ENCODE measurements at regions not wholly inside any gene's neighbourhood (a gene's known extent, or its start where the extent isn't known, plus 50 kb on each side); places are given as distances from the start of the nearest gene placed in this dataset.
A peak's percentile ranks its signal among the peaks of the same experiment; 100 is the strongest.

DNA sequence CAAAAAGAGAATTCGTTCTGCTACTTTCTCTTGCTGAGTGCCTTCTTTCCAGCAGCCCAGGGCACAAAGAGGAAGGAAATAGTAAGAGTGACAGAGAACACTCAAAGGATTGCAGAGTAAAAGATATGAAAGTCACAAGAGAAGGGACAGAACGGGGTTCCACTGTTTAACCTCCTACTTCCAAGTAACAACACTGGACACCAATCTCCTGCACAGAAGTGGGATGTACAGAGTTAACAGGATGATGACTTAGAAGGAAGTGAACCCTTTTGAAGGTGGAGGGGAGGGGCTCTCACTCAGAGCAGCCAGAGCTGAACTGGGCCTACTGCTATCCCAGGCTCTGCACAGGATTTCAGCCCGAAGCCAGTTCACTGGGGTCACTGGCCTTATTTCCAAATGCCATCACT, 130.1 kb upstream of the PRICKLE2 start:
- DNase-seq (ENCODE audit: low read depth), result peak; percentile 76
- no peak overlapping the region for H3K4me3 ChIP-seq (ENCODE audit: low read depth, low read length)
- TF ChIP-seq CTCF (conservative IDR thresholded peaks at IDR 0.05; ENCODE audit: low read depth, low read length), result no peak

DNA sequence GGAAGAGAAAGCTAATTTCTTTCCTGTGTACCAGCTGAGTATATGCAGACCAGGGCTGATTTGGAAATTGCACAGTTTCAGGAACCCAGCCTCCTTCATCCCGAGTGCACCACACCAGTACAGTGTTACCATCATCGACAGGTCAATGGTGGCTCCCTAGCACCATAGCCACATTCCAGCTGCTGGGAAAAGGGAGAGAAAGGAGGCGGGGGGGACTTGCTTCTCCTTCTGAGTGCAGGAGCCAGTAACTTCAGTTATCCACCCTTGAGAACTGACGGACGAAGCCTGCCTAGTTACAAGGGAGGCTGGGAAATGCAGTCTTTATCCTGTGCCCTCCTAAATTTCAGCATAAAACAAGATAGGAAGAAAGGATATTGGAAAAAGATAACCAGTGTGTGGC, 129.7 kb upstream of the PRICKLE2 start:
- no peak for TF ChIP-seq CTCF (conservative IDR thresholded peaks at IDR 0.05; ENCODE audit: low read depth, low read length)
- no peak overlapping the region for H3K4me3 ChIP-seq (ENCODE audit: low read depth, low read length)
- no peak for DNase-seq (ENCODE audit: low read depth)

DNA sequence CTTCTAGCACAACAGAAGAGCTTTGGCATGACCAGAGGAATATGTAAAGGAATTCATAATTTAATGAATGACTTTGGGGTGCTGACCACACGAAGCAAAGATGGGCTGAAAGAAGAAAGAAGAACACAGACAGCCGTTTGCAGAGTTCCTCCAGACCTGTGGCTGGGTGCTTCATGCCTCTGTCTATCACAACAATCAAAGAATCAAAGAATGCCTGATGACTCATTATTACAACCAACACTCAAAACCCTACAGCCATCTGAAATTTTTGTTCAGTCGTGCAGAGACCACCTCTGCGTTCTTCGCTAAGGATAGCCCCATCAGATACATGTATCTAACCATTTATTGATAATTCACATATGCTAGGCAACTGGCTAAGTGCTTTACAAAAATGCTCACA, 129.0 kb upstream of the PRICKLE2 start:
- DNase-seq (ENCODE audit: low read depth), result peak; percentile 47
- no peak overlapping the region for H3K4me3 ChIP-seq (ENCODE audit: low read depth, low read length)
- no peak for TF ChIP-seq CTCF (conservative IDR thresholded peaks at IDR 0.05; ENCODE audit: low read depth, low read length)

DNA sequence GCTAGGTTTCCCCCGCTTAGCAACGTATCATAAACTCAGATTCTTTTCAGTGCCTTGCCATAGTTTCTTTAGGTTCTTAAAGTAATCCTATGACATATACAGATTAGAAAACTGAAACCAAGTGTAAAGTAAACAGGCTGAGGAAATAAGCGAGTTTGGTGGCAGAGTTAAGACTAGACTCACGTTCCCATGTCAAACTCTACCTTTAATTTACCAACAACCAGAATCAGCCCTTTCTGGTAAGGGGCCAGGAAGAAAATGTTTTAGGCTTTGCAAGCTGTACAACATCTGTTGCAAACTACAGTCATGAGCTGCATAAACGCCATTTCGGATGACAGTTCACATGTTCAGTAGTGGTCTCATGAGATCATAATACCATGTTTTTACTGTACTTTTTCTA, 128.0 kb upstream of the PRICKLE2 start:
- DNase-seq (ENCODE audit: low read depth), result peak; percentile 58
- H3K4me3 ChIP-seq (ENCODE audit: low read depth, low read length), result no peak overlapping the region
- TF ChIP-seq CTCF (conservative IDR thresholded peaks at IDR 0.05; ENCODE audit: low read depth, low read length), result no peak

DNA sequence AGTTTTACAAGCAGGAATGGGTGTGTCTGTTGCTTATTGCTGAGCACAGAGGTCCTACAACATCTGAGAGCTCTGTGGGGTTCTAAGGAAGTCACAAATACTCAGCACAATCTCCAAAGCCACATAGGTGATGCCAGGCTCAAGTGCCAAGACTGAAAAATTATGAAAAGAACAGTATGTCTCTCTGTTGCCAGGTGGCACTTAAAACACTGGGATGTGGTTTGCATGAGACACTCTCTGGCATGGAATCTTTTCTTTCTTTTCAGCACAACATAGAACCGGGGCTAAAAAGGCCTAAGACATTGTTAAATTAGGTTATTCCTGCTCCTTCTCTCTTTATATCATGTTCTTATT, 127.3 kb upstream of the PRICKLE2 start:
- no peak for TF ChIP-seq CTCF (conservative IDR thresholded peaks at IDR 0.05; ENCODE audit: low read depth, low read length)
- no peak overlapping the region for H3K4me3 ChIP-seq (ENCODE audit: low read depth, low read length)
- no peak for DNase-seq (ENCODE audit: low read depth)

- DNase-seq (ENCODE audit: low read depth), result peak; percentile 47
- no peak for TF ChIP-seq CTCF (conservative IDR thresholded peaks at IDR 0.05; ENCODE audit: low read depth, low read length)
- no peak overlapping the region for H3K4me3 ChIP-seq (ENCODE audit: low read depth, low read length)
These were observed 126.7 kb upstream of the PRICKLE2 start for GRCh38 chr3:64351713-64352638.

- no peak for DNase-seq (ENCODE audit: low read depth)
- TF ChIP-seq CTCF (conservative IDR thresholded peaks at IDR 0.05; ENCODE audit: low read depth, low read length), result no peak
- H3K4me3 ChIP-seq (ENCODE audit: low read depth, low read length), result no peak overlapping the region
These were observed 124.3 kb upstream of the PRICKLE2 start for GRCh38 chr3:64349551-64349950.
